GM12892 (cell line): ENCODE measurements at regions not wholly inside any gene's neighbourhood (a gene's known extent, or its start where the extent isn't known, plus 50 kb on each side); places are given as distances from the start of the nearest gene placed in this dataset.

Experiments
- POLR2A ChIP-seq: IDR thresholded peaks from 2 replicates; pipeline ENCODE4 v1.6.1; 2011; ENCODE audit warnings: low read depth, low read length, control low read depth
- POLR2AphosphoS5 ChIP-seq: IDR thresholded peaks from 2 replicates; pipeline ENCODE4 v1.6.1; 2011; ENCODE audit warnings: low read depth, low read length, control low read depth

DNA sequence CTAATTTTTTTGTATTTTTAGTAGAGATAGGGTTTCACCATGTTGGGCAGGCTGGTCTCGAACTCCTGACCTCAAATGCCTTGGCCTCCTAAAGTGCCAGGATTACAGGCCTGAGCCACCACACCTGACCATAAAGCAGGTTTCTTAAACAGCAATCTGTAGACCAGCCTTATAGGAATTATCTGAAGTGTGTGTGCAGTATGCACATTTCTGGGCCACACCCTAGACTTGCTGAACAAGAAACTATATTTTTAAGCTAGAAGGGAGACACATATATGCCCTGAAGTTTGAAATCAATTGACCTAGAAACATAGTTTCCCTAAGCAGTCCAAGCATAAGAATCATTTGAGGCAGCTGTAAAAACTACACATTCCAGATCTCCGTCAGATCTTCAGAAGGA, 805.7 kb downstream of the TUSC7 start:
- TF ChIP-seq POLR2A (no peak), POLR2AphosphoS5 (no peak)
